HepG2 (cell line): ENCODE measurements at regions not wholly inside any gene's neighbourhood (a gene's known extent, or its start where the extent isn't known, plus 50 kb on each side); places are given as distances from the start of the nearest gene placed in this dataset.
A peak's percentile ranks its signal among the peaks of the same experiment; 100 is the strongest.

Experiments used
- ATAC-seq: fragments of 200-7000 bp; cut with Tn5 transposase; 3 replicates; pipeline ENCODE4 v1.9.1; 2020; ENCODE audit warnings: mild to moderate bottlenecking, moderate library complexity
- BruUV-seq: library from RNA; stranded (reverse); fragments of 400-500 nt; replicated peaks from 2 replicates; lab custom pipeline; 2021; lab: Mats Ljungman, UMichigan
- CTCF ChIA-PET: fragments of 300-600 bp; formaldehyde crosslinking; extraction: SDS; loops from one replicate; lab custom pipeline; 2021; ENCODE audit warnings: low total read pairs, inconsistent platforms, low intra/inter-chr PET ratio; lab: Yijun Ruan, JAX
- POLR2A ChIA-PET: fragments of 350-600 bp; sonication (Branson Sonifier 250); formaldehyde crosslinking; loops from one replicate; lab custom pipeline; 2020; ENCODE audit warnings: antibody characterized with exemption, inconsistent platforms; lab: Yijun Ruan, JAX
- DNase-seq: peaks from one replicate; pipeline ENCODE4 v3.0.0-alpha.2; 2015; ENCODE audit warnings: low spot score
- FAIRE-seq: peaks from 3 replicates; lab custom pipeline; 2011; peaks lifted over from hg19 to GRCh38; lab: Jason Lieb, UNC
- H2AFZ ChIP-seq: one replicate; pipeline ENCODE4 v1.6.1; 2011; ENCODE audit warnings: low read length, inconsistent platforms
- H3K27ac ChIP-seq: fragments of 300-600 bp; 3 replicates; pipeline ENCODE4 v1.8.0; 2011; ENCODE audit warnings: mixed run types, mild to moderate bottlenecking, mixed read lengths, low read length, inconsistent platforms; ENCODE audit not compliant: insufficient read depth; ENCODE audit errors: extremely low read length
- H3K27me3 ChIP-seq, 2 experiments: fragments of 200-600 bp in 1 of 2; 2 replicates in 1 of 2; 3 replicates in 1 of 2; pipeline versions ENCODE4 v1.6.0 to v1.8.0; 2011; ENCODE audit warnings: low read length in 2 of 2, mild to moderate bottlenecking in 2 of 2, moderate library complexity in 2 of 2, inconsistent platforms in 1 of 2; ENCODE audit not compliant: insufficient read depth in 2 of 2, control insufficient read depth in 1 of 2
- H3K36me3 ChIP-seq, 2 experiments: fragments of 200-600 bp in 1 of 2; replicated peaks in 1 of 2; 2 replicates in 1 of 2; 3 replicates in 1 of 2; pipeline versions ENCODE4 v1.5.1 to v1.8.0; 2011; ENCODE audit warnings: low read length in 2 of 2, inconsistent platforms in 1 of 2; ENCODE audit not compliant: insufficient read depth in 2 of 2, control insufficient read depth in 1 of 2
- H3K4me1 ChIP-seq: 2 replicates; pipeline ENCODE4 v1.5.1; 2012; ENCODE audit warnings: low read length, inconsistent platforms; ENCODE audit not compliant: insufficient read depth
- H3K4me2 ChIP-seq: 2 replicates; pipeline ENCODE4 v1.6.0; 2011; ENCODE audit warnings: low read depth, low read length, inconsistent platforms
- H3K4me3 ChIP-seq, 3 experiments: fragments of 200-600 bp in 1 of 3; sonication (generic), shearing (Covaris generic) in 1 of 3; replicated peaks in 1 of 3; 2 replicates each; pipeline ENCODE4 v1.5.1; 2011 to 2016; ENCODE audit warnings: low read length in 3 of 3, inconsistent platforms in 2 of 3, low read depth in 2 of 3, mild to moderate bottlenecking in 2 of 3, control low read depth in 1 of 3, mixed read lengths in 1 of 3; ENCODE audit not compliant: insufficient read depth in 1 of 3
- H3K79me2 ChIP-seq: one replicate; pipeline ENCODE4 v1.6.1; 2011; ENCODE audit warnings: low read length, inconsistent platforms; ENCODE audit not compliant: insufficient read depth
- H3K9ac ChIP-seq: 2 replicates; pipeline ENCODE4 v1.6.0; 2011; ENCODE audit warnings: mild to moderate bottlenecking, low read depth, low read length, inconsistent platforms; ENCODE audit not compliant: insufficient read depth
- H3K9me3 ChIP-seq: 2 replicates; pipeline ENCODE4 v1.5.1; 2012; ENCODE audit warnings: mild to moderate bottlenecking, low read length
- H4K20me1 ChIP-seq: 2 replicates; pipeline ENCODE4 v1.6.0; 2011; ENCODE audit warnings: inconsistent platforms, mild to moderate bottlenecking, low read length, moderate library complexity; ENCODE audit not compliant: insufficient read depth
- BORCS8-MEF2B ChIP-seq: sonication (generic); formaldehyde crosslinking; IDR thresholded peaks from 2 replicates; pipeline ENCODE4 v1.8.0; 2022; ENCODE audit warnings: mild to moderate bottlenecking, missing genetic modification reagents
- CHCHD3 ChIP-seq: sonication (generic); formaldehyde crosslinking; IDR thresholded peaks from 2 replicates; pipeline ENCODE4 v1.8.0; 2022; ENCODE audit warnings: mild to moderate bottlenecking, missing genetic modification reagents, moderate library complexity
- DBP ChIP-seq: sonication (generic); formaldehyde crosslinking; IDR thresholded peaks from 2 replicates; pipeline ENCODE4 v1.4.0; 2020; ENCODE audit warnings: missing genetic modification reagents; ENCODE audit errors: not compliant biosample characterization
- FOXA3 ChIP-seq: IDR thresholded peaks from 2 replicates; pipeline ENCODE4 v1.6.1; 2016; ENCODE audit warnings: missing genetic modification reagents, missing compliant biosample characterization
- KDM3A ChIP-seq: IDR thresholded peaks from 2 replicates; pipeline ENCODE4 v1.6.1; 2018; ENCODE audit warnings: low read depth, missing compliant biosample characterization
- MXD4 ChIP-seq: IDR thresholded peaks from 2 replicates; pipeline ENCODE4 v1.6.1; 2016; ENCODE audit warnings: mild to moderate bottlenecking, missing biosample characterization, missing genetic modification reagents
- PITX1 ChIP-seq: sonication (generic); formaldehyde crosslinking; IDR thresholded peaks from 2 replicates; pipeline ENCODE4 v1.5.1; 2020; ENCODE audit warnings: mild to moderate bottlenecking, missing genetic modification reagents
- SCMH1 ChIP-seq: sonication (generic); formaldehyde crosslinking; IDR thresholded peaks from 2 replicates; pipeline ENCODE4 v1.9.0; 2021; ENCODE audit warnings: missing genetic modification reagents, mild to moderate bottlenecking, borderline replicate concordance
- SIX1 ChIP-seq: sonication (generic); formaldehyde crosslinking; IDR thresholded peaks from 2 replicates; pipeline ENCODE4 v1.4.0; 2020; ENCODE audit warnings: missing genetic modification reagents, borderline replicate concordance
- SMARCC2 ChIP-seq: fragments of 450-650 bp; IDR thresholded peaks from 2 replicates; pipeline ENCODE4 v1.6.1; 2017; ENCODE audit warnings: antibody characterized with exemption, mild to moderate bottlenecking
- U2AF2 ChIP-seq: fragments of 200-400 bp; formaldehyde crosslinking; IDR thresholded peaks from 2 replicates; pipeline ENCODE4 v1.6.1; 2017; ENCODE audit warnings: low read depth, mild to moderate bottlenecking, low read length
- ZFP36L1 ChIP-seq: sonication (generic); formaldehyde crosslinking; IDR thresholded peaks from 2 replicates; pipeline ENCODE4 v1.8.0; 2022; ENCODE audit warnings: mild to moderate bottlenecking, missing genetic modification reagents, moderate library complexity
- ZFP90 ChIP-seq: sonication (generic); formaldehyde crosslinking; IDR thresholded peaks from 2 replicates; pipeline ENCODE4 v1.8.0; 2022; ENCODE audit warnings: missing genetic modification reagents, mild to moderate bottlenecking, inconsistent platforms, borderline replicate concordance
- ZNF33B ChIP-seq: sonication (generic); formaldehyde crosslinking; IDR thresholded peaks from 2 replicates; pipeline ENCODE4 v1.5.1; 2020; ENCODE audit warnings: mild to moderate bottlenecking, missing genetic modification reagents
- ZNF343 ChIP-seq: sonication (generic); formaldehyde crosslinking; IDR thresholded peaks from 2 replicates; pipeline ENCODE4 v1.4.0; 2020; ENCODE audit warnings: mild to moderate bottlenecking, missing genetic modification reagents
- ZNF430 ChIP-seq: sonication (generic); formaldehyde crosslinking; IDR thresholded peaks from 2 replicates; pipeline ENCODE4 v1.9.0; 2021; ENCODE audit warnings: mild to moderate bottlenecking, missing genetic modification reagents
- ZNF558 ChIP-seq: sonication (generic); formaldehyde crosslinking; IDR thresholded peaks from 2 replicates; pipeline ENCODE4 v1.9.0; 2022; ENCODE audit warnings: mild to moderate bottlenecking, missing genetic modification reagents, borderline replicate concordance
- ZNF570 ChIP-seq: sonication (generic); formaldehyde crosslinking; IDR thresholded peaks from 2 replicates; pipeline ENCODE4 v1.4.0; 2020; ENCODE audit warnings: mild to moderate bottlenecking, missing genetic modification reagents, borderline replicate concordance
- ZNF652 ChIP-seq: IDR thresholded peaks from 2 replicates; pipeline ENCODE4 v1.6.1; 2016; ENCODE audit warnings: low read depth, borderline replicate concordance
- ZNF780A ChIP-seq: sonication (generic); formaldehyde crosslinking; IDR thresholded peaks from 2 replicates; pipeline ENCODE4 v1.8.0; 2022; ENCODE audit warnings: mild to moderate bottlenecking, missing genetic modification reagents, moderate library complexity
- ZNF879 ChIP-seq: sonication (generic); formaldehyde crosslinking; IDR thresholded peaks from 2 replicates; pipeline ENCODE4 v1.8.1; 2023; ENCODE audit warnings: missing genetic modification reagents
- in situ Hi-C: cut with HindIII; loops from 2 replicates; pipeline ENCODE4 v1.10.0; 2017; ENCODE audit warnings: low pct_unique_long_range_greater_than_20kb; ENCODE audit not compliant: extremely low pct_ligation_motif_present
- intact Hi-C: fragments of 100-400 bp; cut with micrococcal nuclease; formaldehyde crosslinking; loops from one replicate; pipeline ENCODE4 v1.10.0; 2022; ENCODE audit not compliant: unreplicated experiment
- TF ChIP-seq, protein P1 (sequence below): IDR thresholded peaks from 2 replicates; pipeline ENCODE4 v1.6.1; 2016; ENCODE audit warnings: missing compliant biosample characterization, missing genetic modification reagents, borderline replicate concordance

- TF ChIP-seq, protein P1, sequence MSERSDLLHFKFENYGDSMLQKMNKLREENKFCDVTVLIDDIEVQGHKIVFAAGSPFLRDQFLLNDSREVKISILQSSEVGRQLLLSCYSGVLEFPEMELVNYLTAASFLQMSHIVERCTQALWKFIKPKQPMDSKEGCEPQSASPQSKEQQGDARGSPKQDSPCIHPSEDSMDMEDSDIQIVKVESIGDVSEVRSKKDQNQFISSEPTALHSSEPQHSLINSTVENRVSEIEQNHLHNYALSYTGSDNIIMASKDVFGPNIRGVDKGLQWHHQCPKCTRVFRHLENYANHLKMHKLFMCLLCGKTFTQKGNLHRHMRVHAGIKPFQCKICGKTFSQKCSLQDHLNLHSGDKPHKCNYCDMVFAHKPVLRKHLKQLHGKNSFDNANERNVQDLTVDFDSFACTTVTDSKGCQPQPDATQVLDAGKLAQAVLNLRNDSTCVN (CRISPR knock-in tag) = no peak
- no peak for TF ChIP-seq ZNF780A (CRISPR knock-in tag)
- no peak for TF ChIP-seq ZNF33B (CRISPR knock-in tag)
- no peak for TF ChIP-seq ZNF558 (CRISPR knock-in tag)
- TF ChIP-seq PITX1 (CRISPR knock-in tag) = no peak
- no peak for TF ChIP-seq BORCS8-MEF2B (CRISPR knock-in tag)
- TF ChIP-seq ZNF430 (CRISPR knock-in tag) = no peak
- no peak for TF ChIP-seq DBP (CRISPR knock-in tag)
- peak; percentile 27; the same call in 1 of the 2 replicates for TF ChIP-seq FOXA3 (CRISPR knock-in tag)
- TF ChIP-seq ZNF343 (CRISPR knock-in tag) = no peak
- TF ChIP-seq, all 625 proteins: peak for 22
Measured at GRCh38 chr2:186304064-186304463, 182.0 kb upstream of the ZC3H15 start (continued).

- Histone ChIP-seq H3K27me3 (no peaks in the 10 kb centered on the region), H3K36me3 (no peaks in the 10 kb centered on the region), H2AFZ (no peak overlapping the region), H3K4me3 (no peak overlapping the region), H3K4me1 (peaks cover 36% of the 10 kb centered on the region), H3K9me3 (no peaks in the 10 kb centered on the region), H3K79me2 (no peaks in the 10 kb centered on the region), H3K27ac (no peak overlapping the region), H4K20me1 (no peaks in the 10 kb centered on the region), H3K9ac (no peak overlapping the region), H3K4me2 (no peak overlapping the region)
- TF ChIP-seq ZNF570 (no peak), ZNF879 (no peak), SCMH1 (CRISPR knock-in tag) (no peak), SMARCC2 (no peak), ZFP90 (CRISPR knock-in tag) (no peak), CHCHD3 (no peak), KDM3A (CRISPR knock-in tag) (no peak), ZFP36L1 (no peak), SIX1 (CRISPR knock-in tag) (no peak), U2AF2 (no peak), MXD4 (CRISPR knock-in tag) (no peak), ZNF652 (CRISPR knock-in tag) (no peak)
- ChIA-PET CTCF (no interaction called here), POLR2A (no interaction called here)
- ATAC-seq (no peak), DNase-seq (no peak), FAIRE-seq (no peak)
- in situ Hi-C loops = no loop called here
- no TSS peak for BruUV-seq
- intact Hi-C loops = no loop called here
Measured at GRCh38 chr2:186306754-186307153, 179.3 kb upstream of the ZC3H15 start.
